ENCODE measurements at regions not wholly inside any gene's neighbourhood (a gene's known extent, or its start where the extent isn't known, plus 50 kb on each side); places are given as distances from the start of the nearest gene placed in this dataset.
A peak's percentile ranks its signal among the peaks of the same experiment; 100 is the strongest.
"Not testable (repeated sequence)": the region's sequence is repeated elsewhere in the genome, so short reads cannot be mapped to it uniquely, and the experiment has no call there.

DNA sequence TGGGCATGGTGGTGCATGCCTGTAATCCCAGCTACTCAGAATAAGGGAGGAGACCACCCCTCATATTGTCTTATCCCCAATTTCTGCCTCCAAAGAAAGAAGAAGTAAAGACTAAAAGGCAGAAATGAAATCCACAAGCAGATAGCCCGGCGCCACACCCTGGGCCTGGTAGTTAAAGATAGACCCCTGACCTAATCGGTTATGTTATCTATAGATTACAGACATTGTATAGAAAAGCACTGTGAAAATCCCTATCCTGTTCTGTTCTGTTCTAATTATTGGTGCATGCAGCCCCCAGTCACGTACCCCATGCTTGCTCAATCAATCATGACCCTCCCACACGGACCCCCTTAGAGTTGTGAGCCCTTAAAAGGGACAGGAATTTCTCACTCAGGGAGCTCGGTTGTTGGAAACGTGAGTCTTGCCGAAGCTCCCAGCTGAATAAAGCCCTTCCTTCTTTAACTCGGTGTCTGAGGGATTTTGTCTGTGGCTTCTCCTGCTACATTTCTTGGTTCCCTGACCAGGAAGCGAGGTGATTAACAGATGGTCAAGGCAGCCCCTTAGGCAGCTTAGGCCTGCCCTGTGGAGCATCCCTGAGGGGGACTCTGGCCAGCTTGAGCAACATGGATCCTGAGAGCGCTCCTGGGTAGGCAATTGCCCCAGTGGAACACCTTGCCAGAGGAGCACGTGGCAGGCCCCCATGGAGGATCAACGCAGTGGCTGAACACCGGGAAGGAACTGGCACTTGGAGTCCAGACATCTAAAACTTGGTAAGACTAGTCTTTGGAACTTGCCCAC, 188.7 kb upstream of the NDUFV2 start:
- DNase-seq = not testable (repeated sequence)

DNA sequence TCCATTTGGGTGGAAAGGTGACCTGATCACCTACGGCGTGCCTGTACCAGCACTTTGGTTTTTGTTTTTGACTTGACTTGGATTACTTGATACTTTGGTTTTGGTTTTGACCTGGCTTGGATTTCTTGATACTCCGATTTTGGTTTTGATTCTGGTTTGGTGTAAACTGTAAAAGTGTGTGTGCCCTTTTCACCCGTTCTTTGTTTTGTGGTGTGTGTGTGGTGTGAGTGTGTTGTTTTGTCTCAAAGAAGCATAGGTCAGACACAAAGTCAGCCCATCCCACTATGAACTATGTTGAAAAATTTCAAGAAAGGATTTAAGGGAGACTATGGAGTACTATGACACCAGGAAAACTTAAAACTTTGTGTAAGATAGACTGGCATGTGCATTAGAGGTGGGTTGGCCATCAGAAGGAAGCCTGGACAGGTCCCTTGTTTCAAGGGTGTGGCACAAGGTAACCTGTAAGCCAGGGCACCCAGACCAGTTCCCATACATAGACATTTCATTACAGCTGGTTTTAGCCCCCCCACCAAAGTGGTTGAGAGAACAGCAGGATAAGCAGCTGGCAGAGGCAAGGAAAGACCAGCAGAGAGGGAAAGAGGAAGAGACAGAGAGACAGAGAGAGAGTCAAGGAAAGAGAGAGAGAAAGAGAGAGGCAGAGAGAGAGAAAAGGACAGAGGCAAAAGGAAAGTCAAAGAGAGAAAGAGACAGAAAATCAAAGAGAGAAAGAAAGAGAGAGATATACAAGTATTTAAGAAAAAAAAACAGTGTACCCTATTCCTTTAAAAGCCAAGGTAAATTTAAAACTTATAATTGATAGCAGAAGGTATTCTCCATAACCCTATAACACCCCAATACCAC, 187.9 kb upstream of the NDUFV2 start:
- not testable (repeated sequence) for DNase-seq

DNA sequence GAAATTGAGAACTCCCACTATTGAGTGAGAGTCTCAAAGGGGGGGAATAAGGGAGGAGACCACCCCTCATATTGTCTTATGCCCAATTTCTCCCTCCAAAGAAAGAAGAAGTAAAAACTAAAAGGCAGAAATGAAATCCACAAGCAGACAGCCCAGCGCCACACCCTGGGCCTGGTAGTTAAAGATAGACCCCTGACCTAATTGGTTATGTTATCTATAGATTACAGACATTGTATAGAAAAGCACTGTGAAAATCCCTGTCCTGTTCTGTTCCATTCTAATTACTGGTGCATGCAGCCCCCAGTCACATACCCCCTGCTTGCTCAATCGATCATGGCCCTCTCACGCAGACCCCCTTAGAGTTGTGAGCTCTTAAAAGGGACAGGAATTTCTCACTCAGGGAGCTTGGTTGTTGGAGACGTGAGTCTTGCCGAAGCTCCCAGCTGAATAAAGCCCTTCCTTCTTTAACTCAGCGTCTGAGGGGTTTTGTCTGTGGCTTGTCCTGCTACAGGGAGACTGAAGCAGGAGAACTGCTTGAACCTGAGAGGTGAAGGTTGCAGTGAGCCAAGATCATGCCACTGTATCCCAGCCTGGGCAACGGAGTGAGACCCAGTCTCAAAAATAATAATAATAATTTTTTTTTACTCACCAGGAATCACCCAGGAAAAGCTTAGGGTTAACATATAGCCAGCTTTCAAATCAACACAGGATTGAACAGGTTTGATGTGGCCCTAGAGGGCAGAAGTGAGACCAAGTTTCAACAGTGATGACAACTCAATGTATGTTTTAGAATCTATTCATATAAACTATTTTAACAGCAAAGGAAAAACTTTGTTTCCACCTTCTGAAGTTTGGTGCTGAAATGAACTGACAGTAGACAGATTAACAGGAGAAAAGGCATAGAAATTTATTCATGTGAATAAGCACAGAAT, 181.4 kb upstream of the NDUFV2 start:
- not testable (repeated sequence) for DNase-seq

DNA sequence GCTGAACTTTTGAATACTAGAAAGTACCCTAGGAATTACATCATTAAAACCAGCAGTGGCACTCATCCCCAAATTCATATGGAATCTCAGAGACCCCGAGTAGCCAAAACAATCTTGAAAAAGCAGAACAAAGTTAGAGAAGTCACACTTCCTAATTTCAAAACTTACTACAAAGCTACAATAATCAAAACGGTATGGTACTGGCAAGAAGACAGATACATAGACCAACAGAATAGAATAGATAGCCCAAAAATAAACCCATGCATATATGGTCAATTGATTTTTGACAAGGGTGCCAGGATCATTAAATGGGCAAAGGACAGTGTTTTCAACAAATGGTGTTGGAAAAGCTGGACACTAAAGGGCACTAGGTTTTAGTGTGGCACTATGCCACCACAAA, 176.0 kb upstream of the NDUFV2 start:
- no peak for DNase-seq

DNA sequence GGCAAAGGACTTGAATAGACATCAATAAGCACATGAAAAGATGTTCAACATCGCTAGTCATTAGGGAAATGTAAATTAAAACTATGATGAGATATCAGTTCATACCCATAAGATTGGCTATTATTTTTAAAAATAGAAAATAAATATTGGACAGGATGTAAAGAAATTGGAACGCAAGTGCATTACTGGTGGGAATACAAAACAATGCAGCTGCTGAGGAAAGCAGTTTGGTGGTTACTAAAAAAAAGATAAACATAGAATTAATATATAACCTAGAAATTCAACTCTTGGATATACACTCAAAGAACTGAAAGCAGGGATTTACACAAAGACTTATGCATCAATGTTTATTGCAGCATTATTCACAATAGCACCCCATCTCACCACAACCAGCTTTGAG, 174.5 kb upstream of the NDUFV2 start:
- no peak for DNase-seq

DNA sequence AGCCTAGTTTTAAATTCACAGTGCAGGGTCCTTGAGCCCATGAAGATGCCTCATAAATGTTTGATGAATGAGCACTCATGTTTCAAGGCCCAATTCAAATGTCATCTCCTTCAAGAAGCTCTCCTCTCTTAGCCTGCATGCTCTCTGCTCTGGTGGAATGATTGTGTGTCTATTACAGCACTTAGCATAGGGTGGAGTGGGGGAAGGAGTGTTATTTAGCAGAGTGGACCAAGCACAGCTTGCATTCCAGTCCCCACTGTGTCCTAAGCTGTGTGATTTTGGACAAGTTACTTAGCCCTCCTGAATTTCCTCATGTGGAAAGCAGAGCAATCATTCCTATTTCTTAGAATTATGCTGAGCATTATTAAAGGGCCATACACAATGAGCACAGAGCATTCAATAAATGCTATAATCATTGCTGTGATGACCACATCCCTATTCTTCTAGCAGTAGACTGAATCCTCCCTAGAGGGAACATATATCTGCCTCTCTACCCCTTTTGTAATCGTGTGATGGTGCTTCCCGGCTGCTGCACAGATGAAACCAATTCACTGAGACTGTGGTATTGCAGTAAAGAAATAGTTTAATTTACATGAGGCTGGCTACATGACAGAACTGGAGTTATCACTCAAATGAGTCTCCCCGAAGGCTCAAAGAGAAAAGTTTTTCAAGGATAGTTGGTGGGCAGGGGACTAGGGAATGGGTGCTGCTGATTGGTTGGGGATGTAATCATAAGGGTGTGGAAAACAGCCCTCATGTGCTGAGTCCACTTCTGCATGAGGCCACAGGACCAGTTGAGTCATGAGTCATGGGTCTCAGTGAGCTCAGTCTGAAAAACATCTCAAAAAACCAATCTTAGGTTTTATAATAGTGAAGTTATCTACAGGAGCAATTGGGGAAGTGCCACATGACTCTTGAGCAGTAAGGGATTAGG, 173.4 kb upstream of the NDUFV2 start:
- DNase-seq = peak; percentile 33 to 73 (median 58)

DNA sequence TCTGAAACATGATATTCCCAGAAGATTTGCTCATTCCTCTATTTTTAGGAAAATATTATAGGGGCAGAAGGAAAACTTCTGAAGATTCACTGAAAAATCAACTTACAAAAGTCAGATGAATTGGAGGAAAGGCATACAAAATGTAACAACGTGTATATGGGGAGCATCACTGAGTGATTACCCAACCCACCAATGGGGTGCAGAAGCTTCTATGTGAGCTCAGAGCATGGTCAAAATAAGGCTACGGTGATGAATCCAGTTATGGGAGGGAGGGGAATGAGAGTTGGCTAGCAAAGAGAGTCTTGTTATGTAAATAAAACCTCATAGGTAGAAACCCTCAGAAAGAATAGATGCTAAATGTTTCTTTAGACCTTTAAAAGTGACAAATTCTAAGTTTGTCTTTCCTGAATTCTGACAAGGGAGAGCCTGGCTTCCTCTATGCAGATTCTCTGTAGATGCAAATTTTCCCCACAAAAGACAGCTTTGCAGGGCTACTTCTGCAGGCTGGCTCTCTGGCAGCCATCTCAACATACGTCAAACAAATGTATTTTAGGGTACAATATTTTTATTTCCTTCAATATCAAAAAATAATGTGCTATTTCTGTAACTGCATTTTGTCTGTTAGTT, 171.4 kb upstream of the NDUFV2 start:
- DNase-seq = no peak

DNA sequence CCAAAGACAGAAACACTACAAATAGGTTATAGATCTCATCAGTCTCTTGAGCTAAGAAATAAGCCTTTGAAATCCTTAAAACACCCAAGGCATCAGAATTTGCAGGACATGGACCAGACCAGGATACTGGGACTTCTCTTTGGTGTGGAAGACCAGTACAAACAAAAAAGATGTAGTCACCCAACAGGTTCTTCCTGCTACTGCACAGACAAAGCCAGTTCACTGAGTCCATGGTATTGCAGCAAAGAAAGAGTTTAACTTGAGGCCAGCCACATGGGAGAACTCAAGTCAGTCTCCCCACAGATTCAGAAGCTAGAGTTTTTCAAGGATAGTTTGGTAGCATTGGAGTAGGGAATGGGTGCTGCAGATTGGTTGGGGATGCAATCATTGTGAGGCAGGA, 169.6 kb upstream of the NDUFV2 start:
- DNase-seq = no peak

DNA sequence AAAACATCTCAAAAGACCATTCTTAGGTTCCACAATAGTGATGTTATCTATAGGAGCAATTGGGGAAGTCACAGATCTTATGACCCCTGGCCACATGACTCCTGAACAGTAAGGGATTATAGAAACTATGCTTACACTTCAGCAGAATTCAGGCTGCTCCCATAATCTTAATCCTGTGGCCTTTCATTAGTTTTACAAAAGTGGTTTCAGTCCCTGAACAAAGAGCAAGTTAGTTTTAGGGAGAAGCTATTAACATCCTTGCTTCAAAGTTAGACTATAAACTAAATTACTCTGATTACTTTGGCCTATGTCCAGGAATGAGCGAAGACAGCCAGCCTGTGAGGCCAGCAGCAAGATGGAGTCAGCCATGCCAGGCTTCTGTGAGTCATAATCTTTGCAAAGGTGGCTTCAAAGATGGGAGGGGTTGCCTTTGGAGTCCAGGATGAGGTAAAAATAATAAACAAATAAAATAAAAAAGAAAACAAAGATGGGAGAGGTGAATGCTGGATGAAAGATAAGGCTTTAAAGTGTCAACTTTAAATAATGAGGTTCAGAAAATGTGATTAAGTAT, 168.7 kb upstream of the NDUFV2 start:
- peak in 3 of 4 experiments; percentile 28 to 40 (median 32) for DNase-seq

DNA sequence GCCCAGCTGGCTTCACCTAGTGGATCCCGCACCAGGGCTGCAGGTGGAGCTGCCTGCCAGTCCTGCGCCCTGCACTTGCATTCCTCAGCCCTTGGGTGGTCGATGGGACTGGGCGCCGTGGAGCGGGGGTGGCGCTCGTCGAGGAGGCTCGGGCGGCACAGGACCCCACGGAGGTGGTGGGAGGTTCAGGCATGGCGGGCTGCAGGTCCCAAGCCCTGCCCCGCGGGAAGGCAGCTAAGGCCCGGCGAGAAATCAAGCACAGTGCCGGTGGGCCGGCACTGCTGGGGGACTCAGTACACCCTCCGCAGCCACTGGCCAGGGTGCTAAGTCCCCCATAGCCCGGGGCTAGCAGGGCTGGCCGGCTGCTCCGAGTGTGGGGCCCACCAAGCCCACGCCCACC, 167.2 kb upstream of the NDUFV2 start:
- not testable (repeated sequence) for DNase-seq

DNA sequence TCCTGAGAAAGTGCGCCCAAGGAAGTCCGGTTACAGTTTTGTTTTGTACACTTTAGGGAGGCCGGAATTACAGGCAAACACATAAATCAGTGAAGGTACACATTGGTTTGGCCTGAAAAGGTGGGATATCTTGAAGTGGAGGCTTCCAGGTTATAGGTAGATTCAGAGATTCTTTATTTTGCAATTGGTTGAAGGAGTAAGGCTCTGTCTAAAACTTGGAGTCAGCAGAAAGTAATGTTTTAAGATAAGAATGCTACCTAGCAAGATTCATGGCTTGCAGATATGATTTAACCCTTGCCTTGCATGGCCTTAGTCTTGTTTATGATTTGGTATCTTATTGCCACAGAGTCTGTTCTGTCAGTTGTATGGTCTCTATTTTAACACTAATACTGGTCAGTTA, 165.9 kb upstream of the NDUFV2 start:
- no peak for DNase-seq

DNA sequence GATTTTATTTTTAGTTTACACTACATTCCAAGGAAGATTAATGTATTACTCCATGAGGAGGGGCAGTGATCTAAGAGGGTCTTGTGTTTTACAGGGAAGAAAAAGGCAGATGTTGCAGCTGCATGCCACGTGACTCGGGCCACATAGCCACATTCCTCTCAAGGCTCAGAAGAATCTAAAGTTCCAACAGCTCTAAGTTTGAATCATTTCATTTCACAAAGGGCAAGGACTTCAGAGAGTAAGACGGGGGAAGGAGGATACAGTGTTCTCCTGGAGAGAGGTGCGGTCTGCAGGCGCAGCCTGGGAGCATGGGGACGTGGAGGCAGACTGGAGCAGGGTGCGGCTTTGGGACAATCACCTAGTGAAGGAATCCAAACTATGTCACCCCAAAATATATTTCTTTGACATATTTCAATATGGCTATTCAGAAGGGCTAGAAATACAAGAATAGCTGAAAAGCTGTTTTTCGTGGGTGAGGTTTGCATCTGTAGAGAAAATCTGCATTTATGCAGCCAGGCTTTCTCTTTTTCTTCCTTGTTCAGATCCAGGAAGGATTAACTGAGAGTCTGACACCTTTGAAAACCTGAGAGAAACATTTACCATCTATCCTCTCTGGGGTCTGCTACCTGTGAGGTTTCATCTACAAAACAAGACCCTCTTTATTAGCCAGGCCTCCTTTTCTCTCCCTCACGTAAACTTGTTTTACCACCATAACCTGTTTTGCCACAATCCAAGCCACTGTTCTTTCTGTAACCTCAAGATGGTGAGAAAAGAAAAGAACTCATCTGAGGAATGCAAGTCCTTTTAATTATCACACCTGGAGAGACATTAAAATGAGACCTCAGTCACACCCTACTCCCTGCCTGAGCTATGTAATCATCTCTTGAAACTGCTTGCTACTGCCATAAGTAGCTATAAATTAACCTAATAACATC, 165.1 kb upstream of the NDUFV2 start:
- DNase-seq = no peak

DNA sequence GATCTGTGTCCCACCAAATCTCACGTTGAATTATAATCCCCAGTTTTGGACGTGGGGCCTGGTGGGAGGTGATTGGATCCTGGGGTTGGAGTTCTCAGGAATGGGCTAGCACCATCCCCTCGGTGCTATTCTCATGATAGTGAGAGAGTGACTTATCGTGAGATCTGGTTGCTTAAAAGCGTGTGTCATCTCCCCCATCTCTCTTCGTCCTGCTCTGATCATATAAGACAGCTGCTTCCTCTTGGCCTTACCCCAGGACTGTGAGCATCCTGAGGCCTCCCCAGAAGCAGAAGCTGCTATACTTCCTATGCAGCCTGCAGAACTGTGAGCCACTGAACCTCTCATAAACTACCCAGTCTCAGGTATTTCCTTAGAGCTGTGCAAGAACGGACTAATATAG, 163.7 kb upstream of the NDUFV2 start:
- peak; percentile 53 to 75 (median 70) for DNase-seq

DNA sequence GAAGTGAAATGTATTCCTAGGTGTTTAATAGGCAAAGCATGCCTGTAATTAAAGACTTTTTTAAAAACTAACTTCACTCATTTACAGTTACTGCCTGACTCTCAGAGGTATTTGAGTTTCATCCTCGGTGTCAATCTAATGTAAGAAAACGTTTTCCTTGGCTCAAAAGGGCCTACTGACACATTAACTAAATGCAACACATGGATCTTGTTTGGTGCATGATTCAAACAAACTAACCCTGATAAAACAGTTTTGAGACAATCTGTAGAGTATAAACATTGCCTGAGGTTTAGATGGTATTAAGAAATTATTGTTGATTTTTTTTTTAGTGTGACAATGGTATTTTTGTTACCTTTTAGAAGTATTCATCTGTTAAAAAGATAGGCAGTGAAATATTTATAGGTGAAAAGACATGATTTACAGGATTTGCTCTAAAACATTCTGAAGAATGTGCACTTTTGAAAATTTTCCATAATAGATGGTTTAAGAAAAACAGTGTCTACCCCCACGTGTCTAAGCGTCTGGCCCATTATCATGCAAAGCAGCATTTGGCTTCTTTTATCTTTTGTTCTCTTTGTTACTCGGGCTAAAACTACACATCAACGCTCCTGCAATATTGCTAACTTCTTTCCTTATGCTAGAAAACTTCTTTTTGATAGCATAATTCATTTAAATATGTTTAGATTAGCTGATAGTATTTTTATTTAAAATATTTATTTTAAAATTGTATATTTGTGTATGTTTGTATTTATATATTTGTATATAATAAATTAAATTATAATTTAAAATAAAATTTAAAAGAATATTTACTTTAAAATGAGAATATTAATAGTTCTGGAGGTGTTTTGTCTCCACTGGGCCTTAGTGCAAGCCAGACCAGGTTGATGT, 160.2 kb upstream of the NDUFV2 start:
- DNase-seq = no peak

DNA sequence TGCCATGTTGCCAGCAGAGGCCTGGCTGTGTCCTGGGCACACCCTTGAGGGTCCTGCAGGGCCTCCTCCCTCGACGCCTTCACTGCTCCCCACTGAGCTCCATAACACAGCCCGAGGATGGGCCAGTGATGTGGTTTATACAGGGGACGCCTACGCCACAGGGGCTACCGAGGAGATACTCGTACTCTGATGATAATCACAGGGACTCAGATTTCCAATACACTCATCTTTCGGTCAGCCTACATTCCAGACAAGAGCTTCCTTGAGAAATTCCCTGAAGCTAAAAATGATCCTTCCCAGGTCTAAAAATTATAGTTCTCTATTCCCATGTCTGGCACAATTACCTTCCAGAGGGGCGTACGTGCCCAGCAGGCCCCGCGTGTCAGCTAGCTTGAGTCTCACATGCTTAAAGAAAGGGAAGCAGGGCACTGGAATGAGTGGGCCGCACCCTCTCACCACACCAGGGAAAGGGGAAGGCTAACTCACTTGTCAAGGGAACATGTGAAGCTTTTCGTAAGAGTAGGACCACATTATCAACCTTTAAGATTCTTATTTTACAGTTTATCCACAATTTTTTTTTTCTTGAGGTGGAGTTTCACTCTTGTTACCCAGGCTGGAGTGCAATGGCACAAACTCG, 159.5 kb upstream of the NDUFV2 start:
- peak; percentile 73 to 89 (median 86) for DNase-seq

DNA sequence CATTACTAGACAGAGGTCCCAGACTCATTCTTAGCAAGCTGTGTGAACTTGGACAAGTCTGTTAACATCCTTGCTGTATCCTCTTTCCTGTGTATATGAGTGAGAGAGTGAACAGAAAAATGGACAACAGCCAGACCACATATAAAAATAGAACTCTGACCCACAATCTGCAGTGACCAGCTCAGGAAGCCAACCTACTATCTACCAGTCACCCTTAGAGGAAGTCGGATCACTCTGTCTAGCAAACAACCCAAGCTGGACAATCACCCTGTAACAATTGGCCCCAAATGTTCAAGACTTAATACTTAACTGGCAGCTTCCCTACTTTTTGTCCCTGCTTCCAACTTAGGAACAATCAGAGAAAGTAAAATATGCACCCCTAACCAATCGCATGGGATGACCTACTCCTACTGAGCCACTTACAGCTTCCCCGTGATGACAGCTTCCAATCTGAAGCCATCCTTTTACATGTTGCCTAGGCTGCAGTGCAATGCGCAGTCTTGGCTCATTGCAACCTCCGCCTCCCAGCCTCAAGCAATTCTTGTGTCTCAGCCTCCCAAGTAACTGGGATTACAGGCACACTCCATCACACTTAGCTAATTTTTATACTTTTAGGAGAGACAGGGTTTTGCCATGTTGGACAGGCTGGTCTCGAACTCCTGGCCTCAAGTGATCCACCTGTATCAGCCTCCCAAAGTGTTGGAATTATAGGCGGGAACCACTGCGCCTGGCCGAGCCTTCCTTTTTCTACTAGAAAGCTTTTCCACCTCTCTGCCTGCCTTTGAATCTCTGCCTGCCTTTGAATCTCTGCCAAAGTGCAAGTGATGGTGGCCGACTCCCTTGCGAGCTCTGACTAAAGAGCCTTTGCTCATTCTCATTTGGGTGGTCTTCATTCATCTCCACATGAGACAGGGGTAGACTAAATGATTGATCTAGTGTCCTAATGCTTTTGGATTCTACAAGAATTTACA, 158.3 kb upstream of the NDUFV2 start:
- peak; percentile 50 to 75 (median 65) for DNase-seq

DNA sequence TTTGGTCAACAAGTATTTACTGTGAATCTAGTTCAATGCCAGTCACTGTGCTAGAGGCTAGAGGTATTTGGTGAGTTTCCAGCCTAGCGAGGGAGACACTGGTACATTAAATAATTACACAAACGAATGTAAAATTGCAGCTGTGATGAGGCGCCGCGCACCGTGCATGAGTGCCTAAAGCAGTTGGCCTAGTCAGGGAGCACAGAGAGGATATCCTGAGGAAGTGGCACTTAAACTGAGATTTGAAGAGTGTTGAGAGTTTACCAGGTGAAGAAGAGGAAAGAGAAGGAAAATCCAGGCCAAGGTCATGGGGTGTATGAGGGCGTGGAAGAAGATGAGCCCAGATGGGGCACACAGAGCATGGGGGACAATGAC, 157.6 kb upstream of the NDUFV2 start:
- DNase-seq = no peak

All from suppressor macrophage (primary cell).